NCI-H2029 treated with DMSO at 0.1 percent for 48 hours (cell line): ENCODE measurements at regions not wholly inside any gene's neighbourhood (a gene's known extent, or its start where the extent isn't known, plus 50 kb on each side); places are given as distances from the start of the nearest gene placed in this dataset.
A peak's percentile ranks its signal among the peaks of the same experiment; 100 is the strongest.

Experiments used
- DNase-seq: peaks from one replicate; lab custom pipeline; 2025; lab: John Stamatoyannopoulos, UW

DNA sequence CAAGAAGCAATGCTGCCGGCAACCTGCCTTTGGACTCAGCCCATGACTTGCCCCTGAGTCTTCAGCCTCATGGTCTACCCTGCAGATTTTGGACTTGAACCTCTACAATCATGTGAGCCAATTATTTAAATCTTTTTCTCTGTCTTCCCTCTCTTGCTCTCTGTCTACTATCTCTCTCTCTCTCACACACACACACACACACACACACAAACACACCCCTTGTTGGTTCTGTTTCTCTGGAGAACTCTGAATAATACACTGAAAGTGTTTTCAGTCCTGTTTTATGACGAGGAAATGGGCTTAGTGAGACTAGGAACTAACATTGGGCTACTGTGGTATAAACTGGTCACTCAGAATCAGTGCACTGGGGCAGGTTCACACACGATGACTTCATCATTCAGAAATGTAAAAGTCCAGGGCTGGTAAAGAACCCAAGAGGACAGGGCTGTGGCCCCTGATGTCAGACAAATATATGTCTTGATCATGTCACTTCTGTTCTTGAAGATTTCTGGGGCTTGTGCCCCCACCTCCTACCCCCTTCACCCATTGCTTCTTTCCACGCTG lies 266.1 kb upstream of the SIX2 start:
- no peak for DNase-seq

DNA sequence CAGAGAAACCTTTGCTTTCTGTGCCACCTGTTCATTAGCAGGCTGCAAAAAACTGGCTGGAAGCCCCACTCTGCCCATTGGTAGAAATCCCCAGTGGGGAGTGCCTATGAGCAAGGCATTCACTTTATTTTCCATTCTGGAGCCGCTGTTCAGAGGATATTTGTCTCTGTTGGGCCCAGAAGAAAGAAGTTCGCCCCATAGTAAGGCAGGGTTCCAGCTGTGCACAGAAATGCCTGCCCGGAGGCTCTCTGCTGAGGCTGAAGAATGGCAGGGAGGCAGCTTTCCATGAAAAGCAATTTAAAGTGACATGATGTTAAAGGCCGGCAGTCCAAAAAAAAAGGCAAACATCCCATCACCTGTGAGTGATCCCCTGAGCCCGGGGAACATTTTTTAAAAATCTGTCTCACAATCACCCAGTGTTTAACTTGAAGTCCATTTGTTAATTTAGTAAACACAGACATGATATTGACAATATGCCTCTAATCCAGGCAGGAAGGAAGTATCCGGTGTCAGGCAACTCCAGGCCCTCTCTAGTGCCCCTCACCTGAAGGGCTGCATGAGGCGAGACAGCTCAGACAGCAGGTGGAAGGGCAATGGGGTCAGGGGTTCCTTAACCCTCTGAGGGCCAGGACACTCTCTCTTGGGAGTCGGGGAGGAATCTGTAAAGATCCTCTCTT lies 265.1 kb upstream of the SIX2 start:
- peak; percentile 87 for DNase-seq

DNA sequence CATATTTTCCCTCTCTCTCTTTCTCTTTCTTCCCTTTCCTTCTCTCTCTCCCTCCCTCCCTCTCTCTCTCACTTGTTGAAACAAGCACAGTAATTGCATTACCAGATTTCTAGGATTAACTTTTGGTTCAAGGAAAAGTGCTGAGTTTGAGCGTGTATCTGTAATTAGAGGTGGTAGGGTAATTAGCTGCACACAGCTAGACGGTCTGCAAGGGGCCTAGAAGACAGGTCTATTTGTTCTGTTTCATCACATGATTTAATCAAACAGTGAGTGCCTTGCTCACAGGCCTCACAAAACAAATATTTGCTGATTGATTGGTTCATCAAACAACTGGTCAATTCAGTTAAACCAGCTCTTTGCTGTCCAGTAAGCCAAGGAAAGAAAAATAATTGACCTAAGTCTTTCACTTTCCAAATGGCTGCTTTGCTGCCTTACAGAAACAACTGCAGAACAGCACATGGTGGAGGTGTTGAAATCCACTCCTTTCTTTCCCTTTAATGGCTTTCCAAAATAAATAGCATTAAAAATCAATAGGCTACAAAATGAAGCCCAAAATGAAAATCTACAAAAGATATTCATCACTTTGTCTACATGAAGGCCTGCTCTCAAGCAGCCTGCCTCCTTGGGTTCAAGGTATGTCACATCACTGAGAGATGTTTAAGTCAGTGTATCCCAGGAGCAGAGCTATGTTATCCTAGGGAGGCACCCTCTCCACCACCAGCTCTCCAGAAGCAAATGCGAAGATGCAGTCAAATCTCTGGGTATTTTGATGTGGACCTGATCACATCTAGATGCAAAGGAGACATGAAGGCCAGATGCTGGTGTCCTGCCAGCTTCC lies 264.4 kb upstream of the SIX2 start:
- DNase-seq, result peak; percentile 47

- DNase-seq, result no peak
Observed at GRCh38 chr2:45272549-45273265, 263.5 kb upstream of the SIX2 start.

GRCh38 chr2:45269149-45269793 lies 260.0 kb upstream of the SIX2 start:
- no peak for DNase-seq

GRCh38 chr2:45268631-45269030 lies 259.4 kb upstream of the SIX2 start:
- DNase-seq, result no peak

DNA sequence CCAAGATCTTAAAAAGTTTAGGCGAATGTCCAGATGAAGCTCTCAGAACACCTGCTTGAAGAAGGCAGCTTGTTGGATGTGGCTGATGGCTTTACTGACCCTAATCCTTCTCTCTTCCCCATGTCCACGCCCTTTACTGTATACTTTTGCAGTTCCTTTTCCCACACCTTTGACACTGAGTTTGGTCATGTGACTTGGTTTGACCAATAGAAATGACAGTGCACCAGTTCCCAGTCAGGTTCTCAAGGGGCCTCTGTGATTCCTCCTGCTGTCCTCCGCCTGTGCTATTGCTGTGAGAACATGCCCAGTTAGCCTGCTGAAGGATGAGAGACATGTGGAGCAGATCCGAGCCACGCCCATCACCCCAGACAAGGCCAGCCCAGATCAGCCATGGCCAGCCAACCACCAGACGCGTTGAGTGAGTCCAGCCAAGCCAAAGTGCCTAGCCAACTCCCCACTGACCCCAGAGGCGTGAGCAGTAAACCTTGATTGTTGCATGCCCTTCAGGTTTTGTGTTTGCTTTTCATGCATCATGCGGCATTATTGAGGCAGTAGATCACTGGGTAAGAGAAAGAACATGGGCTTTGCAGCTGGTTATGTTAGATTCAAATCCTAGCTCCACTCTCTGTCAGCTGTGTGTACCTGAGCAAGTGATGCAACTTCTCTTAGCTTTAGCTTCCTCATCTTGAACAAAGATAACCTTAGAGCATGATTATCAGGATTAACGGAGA lies 258.0 kb upstream of the SIX2 start:
- DNase-seq, result no peak

- no peak for DNase-seq
Observed at GRCh38 chr2:45265336-45265735, 256.1 kb upstream of the SIX2 start.

DNA sequence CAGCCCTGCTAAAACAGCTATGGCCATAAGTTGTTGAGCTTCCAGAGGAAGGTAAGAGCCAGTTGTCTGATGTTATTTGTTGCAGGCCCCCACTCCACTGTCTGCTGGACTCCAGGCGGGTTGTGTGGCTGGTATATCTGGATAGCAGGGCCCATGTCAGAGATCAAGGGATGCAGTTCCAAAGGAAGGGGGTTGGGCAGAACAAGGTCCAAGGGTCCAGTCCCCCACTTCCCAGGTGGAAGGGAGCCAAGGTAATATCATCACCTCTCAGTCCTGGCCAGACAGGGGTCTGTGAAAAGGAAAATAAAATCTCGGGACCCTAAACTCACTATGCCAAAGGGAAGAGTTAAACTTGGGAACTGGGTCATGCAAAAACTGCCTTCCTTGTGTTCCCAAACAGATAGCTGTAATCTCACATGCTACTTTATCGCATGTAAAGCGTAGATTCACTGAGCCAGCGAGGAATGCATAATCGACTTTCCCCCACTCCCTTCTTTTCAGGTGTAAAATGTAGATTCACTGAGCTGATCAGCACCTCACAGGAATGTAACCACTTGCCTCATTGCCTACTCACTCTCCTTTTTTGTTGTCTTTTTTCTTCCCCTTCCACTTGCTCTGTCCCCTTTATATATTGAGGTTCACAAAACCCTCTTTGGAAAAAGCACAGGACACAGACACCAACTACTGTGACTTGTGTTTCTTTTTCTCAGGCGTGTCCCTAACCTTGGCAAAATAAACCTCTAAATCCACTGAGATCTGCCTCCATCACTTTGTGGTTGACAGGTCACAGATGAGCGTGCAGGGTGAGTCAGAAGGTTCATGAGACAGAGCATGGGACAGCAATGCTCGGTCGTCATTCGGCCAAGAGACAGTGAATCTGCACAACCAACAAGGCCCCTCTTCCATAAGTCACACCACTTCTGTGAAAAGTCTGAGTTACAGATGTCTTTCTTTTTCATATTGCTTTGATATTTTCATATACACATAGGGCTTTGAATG lies 255.3 kb upstream of the SIX2 start:
- DNase-seq, result no peak

GRCh38 chr2:45263147-45263546 lies 253.9 kb upstream of the SIX2 start:
- no peak for DNase-seq

DNA sequence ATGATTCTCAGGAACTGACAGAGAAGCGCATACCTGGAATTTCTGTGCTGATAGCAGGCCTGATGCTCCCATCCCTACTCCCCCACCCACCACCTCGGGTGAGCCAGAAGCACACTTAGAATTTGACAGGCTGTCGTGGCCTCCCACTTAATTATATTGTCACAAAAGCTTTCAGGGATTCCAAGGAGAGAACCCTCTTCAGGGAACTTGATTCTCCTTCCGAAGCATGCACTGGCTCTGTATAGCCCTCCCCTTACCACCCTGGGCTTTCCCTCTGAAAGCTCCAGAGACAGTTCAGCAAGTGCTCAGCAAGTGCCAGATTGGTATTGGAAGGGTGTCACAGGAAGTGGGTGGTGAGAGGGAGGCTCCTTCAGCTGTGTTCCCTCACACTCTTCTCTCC lies 252.5 kb upstream of the SIX2 start:
- DNase-seq, result no peak

DNA sequence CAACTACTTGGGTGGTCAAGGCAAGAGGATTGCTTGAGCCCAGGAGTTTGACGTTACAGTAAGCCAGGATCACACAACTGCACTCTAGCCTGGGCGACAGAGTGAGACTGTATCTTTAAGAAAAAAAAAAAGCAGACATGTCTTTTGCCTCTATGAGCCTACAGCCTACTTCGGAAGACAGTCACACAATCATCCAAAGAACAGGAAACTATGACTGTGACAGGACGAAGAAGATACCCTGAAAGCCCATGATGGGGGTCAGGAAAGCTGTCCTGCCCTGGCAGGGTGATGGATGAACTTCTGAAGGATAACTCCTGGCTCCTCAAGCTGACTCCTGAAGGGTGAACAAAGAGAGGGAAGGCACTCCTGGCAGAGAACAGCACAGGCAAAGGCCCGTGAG lies 251.7 kb upstream of the SIX2 start:
- DNase-seq, result no peak

DNA sequence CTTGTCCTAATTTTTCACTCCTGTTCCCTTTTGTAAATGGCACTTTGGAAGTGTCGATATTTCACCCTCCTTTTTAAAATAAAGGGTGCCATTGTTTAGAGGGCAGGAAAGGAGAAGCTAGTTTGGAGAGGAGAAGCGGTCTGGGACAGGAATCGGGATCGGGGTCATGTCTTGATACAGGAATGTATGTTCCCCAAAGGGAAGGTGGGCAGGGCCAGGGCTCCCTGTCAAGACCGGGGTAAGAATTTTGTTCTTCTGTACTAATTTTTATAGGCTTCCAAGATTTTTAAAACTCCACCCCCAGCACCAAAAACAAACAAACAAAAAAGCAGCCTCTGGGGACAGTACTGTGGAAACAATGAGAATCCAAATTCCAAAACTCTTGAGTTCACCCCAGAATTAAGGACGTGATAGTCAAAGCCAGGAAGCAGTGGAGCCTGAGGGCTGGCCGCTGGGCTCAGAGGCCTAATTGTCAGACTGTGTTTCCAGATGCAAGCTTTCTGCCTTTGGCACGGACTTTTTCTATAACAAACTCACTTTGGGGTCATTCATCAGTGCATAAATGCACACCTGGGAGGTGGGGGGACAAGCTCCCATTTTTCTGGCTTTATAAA lies 250.4 kb upstream of the SIX2 start:
- DNase-seq, result no peak

GRCh38 chr2:45259138-45259537 lies 249.9 kb upstream of the SIX2 start:
- peak; percentile 93 for DNase-seq

DNA sequence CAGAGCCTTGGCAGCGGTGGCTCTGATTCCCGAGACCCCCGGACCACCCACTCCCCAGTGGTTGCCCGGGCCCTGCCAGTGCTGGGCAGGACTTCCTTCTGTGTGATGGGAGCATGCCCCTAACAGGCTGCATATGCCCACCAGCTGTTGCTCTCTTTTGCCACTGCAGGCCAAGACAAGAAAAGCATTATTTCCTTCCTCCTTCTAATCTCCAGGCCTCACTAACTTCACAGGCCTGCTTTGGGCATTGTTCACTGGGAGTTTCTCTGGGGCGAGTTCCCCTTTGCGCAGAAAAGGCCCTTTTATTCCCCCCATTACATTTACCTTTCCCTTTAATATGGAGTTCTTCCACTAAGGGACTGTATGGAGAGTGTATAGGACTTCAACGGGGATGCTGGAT lies 249.1 kb upstream of the SIX2 start:
- DNase-seq, result no peak

- no peak for DNase-seq
Observed at GRCh38 chr2:45257820-45258219, 248.6 kb upstream of the SIX2 start.

- no peak for DNase-seq
Observed at GRCh38 chr2:45256867-45257641, 247.8 kb upstream of the SIX2 start.

- no peak for DNase-seq
Observed at GRCh38 chr2:45256173-45256866, 247.1 kb upstream of the SIX2 start.
